NCI-H526 treated with DMSO at 0.1 percent for 48 hours (cell line): ENCODE measurements at regions not wholly inside any gene's neighbourhood (a gene's known extent, or its start where the extent isn't known, plus 50 kb on each side); places are given as distances from the start of the nearest gene placed in this dataset.

Source experiments
- DNase-seq: peaks from one replicate; lab custom pipeline; 2025; lab: John Stamatoyannopoulos, UW

- no peak for DNase-seq
These were observed 52.8 kb downstream of the PPP1R2C start for GRCh38 chrX:42725196-42725595.

DNA sequence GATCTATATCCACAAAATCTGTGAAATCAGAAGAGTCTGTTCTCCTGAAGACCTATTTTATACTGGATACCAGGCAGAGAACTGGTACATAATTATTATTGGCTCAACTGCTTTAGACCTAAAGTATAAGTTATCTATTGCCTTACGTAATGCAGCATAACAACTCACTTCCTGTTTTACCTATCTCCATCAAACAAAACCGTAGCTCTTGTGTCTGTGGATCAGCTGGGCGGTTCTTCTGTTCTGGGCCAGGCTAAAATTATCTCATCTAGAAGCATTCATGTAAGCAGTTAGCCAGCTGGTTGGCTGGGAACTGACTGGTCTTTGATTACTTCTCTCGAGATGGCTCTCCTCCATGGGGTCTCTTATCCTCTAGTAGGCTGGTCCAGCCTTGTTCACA lies 57.8 kb downstream of the PPP1R2C start:
- no peak for DNase-seq

GRCh38 chrX:42715701-42716262 lies 62.2 kb downstream of the PPP1R2C start:
- DNase-seq: no peak

DNA sequence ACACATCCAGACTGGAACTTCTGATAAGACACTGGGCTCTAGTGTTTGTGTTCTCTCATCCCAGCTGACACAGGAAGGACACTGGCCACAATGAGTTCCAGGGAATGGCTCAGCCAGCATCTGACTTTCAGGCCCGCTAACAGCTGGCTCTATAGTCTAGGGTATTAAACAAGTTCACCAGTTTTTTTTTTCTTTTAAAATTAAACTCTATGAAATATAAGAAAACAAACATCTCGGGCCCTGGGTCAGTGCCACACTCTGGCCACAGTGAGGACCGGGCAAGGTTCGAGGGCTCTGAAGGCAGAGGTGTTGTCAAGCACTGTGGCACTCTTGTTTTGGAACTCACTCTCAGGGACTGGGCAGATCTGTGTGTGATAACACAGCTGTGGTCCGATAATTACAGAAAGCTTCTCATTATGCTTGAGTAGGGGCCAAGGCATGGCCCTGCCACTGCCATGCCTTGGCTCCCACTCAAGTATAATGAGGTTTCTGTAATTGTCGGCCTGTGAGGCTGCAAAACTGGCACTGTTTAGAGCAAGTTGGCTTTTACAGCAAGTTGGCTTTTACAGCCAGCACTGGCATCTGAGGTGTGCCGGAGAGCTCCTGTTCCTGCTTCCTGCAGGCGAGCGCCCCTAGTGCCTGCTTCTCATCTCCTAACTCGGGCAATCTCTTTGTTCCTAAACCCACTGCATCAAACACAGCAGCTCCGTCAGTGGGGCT lies 62.8 kb downstream of the PPP1R2C start:
- peak; percentile 3 for DNase-seq

DNA sequence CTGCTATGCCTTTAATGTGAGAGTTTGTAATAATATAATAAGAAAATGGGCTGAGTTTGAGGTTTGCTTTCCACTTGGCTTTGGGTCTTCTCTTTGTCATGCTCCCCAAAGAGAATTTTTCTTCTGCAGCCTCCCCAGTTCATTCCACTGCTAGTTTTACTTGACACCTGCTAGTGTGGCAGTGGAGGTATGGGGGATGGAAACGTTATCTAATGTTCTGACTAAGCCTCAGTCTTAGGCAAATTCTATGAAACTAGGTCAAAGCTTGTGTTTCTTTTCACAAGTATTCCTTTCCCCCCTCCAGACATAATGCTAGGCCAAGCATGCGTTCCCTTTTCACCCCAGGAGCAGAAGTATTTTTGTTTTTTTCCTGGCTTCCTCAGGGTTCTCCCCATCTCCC lies 67.5 kb downstream of the PPP1R2C start:
- DNase-seq: no peak

GRCh38 chrX:42708222-42708621 lies 69.7 kb downstream of the PPP1R2C start:
- no peak for DNase-seq

DNA sequence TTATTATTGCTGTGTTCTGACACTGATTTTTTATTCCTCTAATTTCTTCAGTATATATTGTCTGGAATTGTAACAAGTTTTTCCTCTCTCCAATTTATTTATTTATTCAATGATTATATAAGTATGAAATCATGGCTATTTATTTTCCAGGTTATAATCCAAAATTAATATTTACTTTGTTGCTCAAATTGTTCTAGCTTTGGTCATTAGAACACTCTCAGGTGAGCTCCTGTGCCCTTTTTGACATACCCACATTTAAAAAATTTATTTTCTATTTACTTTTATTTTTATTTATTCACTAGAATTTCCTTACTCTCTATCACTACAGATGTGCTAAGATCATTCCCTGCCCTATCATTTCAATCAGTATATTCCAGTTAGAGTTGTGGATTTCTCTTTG lies 70.2 kb downstream of the PPP1R2C start:
- DNase-seq: no peak

- DNase-seq: no peak
These were observed 73.5 kb downstream of the PPP1R2C start for GRCh38 chrX:42704454-42704853.

DNA sequence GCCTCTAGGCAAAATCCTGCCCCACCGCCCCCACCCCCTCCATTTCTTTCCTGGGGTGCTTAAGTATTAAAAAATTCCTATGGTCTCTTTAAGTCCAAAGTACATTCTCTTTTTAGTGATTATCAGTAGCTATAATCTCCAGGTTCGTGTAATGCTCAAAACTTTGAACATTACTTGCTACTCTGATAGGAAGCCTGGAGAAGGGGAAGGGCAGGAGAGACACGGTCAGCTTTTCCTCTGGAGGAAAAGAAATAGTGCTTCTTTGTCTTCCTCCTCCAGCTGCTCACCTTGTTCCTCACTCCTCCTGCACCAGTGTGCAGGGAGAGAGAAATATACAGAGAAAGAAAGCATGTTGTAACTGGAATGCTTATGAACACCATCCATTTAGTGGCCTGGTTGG lies 80.4 kb downstream of the PPP1R2C start:
- no peak for DNase-seq

- no peak for DNase-seq
These were observed 81.3 kb downstream of the PPP1R2C start for GRCh38 chrX:42696536-42697124.

GRCh38 chrX:42695800-42696358 lies 82.1 kb downstream of the PPP1R2C start:
- DNase-seq: no peak

- DNase-seq: no peak
These were observed 83.6 kb downstream of the PPP1R2C start for GRCh38 chrX:42694260-42694815.

- DNase-seq: no peak
These were observed 86.8 kb downstream of the PPP1R2C start for GRCh38 chrX:42691196-42691595.

DNA sequence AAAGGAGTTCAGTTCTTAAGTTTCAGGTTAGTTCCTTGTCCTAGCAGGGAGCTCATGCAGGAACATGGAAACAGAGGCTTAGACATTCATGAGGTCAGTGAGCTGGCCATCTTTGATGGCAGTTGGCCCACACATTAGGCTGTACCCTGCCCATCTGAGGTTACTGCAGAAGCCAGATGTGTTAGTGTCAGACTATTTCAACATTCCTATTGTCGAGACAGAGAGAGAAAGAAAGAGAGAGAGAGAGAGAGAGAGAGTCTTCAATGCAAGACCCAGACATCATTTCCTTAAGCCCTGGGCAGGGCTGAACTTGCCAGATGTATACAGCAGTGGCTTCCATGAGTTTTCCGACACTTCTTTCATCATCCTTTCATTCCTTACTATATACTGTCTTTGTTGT lies 91.3 kb downstream of the PPP1R2C start:
- no peak for DNase-seq

DNA sequence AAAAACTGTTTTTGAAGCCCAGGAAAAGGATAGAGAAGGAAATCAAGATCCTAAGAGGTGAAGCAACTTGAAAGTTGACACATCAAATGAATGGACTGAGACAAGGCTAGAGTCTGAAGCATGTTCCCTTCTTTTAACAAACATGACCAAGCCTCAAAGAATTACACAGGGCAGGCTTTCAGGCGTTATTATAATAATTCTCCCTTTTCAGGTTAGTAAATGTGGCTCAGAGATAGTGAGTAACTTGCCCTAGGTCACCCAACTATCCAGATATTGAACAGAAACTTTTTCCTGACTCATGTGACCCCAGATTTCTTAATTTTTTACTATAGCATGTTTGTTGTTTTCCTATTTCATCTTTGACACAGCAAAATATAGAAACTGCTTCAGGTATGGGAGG lies 91.7 kb downstream of the PPP1R2C start:
- no peak for DNase-seq

GRCh38 chrX:42684065-42684464 lies 93.9 kb downstream of the PPP1R2C start:
- no peak for DNase-seq

- no peak for DNase-seq
These were observed 97.3 kb downstream of the PPP1R2C start for GRCh38 chrX:42680666-42681065.

- DNase-seq: no peak
These were observed 99.8 kb downstream of the PPP1R2C start for GRCh38 chrX:42678133-42678532.

DNA sequence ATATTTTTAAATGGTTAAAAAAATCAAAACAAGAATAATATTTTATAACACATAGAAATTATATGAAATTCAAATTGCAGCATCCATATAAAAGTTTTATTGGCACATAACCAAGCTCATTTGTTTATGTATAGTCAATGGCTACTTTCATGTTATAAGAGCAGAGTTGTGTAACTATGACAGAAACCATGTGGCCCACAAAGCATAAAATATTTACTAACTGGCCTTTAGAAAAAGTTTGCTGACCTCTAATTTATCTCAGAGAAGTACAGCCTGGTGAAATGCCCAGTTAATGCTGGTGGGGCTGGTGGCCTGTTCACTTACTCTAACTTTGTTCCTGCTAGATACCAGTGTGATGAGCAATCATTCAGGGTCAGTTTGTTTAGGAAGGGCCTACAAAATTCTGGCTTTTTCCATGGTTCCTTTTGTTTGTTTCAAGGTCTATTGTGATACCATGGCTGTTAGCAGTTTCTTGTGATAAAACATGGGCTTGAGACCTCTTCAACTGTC lies 104.6 kb downstream of the PPP1R2C start:
- no peak for DNase-seq

DNA sequence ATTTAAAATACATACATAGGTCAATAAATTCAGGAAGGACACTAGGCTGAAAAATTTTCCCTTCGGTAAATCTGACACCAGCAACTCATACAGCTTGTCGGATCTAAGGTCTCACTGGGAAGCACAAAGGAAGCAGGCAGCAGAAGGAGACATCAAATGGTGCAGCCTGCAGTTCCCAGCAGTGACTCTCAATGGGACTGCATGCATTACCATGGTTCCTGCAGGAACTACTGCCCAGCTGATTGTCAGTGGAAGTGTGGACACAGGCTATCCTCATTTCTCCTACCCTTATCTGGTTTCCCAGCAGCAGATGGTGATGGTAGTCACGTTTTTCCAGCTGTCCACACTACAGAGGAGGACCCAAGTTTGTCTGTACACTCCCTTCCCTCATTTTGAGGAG lies 113.3 kb downstream of the PPP1R2C start:
- DNase-seq: no peak

GRCh38 chrX:42628471-42628870 lies 149.5 kb downstream of the PPP1R2C start:
- DNase-seq: no peak

DNA sequence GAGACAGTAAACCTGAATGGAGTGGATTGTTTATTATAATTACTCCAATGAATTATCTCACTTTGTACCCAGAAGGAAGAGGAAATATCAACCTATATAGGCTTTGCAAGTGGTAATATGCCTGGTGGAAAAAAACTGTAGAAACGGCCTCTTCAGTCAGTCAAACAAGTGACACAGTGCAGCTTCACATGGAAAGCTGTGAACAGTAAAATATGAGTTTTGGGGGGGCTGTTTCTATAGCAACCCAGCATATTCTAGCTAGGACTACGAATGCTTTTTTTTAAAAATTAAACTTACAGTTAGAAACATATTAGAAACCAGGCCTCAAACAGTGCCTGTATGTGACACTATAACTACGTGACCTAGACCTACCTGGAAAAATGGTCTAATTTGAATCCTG lies 150.1 kb downstream of the PPP1R2C start:
- no peak for DNase-seq

GRCh38 chrX:42624524-42624923 lies 153.4 kb downstream of the PPP1R2C start:
- no peak for DNase-seq
